Liver (tissue), 8 donors: ENCODE measurements at regions not wholly inside any gene's neighbourhood (a gene's known extent, or its start where the extent isn't known, plus 50 kb on each side); places are given as distances from the start of the nearest gene placed in this dataset.

Experiments used
- DNase-seq: peaks from one replicate; pipeline ENCODE4 v3.0.0-alpha.2; 2017; ENCODE audit warnings: low spot score
- H3K27ac ChIP-seq, 2 donors: one replicate each; pipeline ENCODE4 v1.7.0; 2013; ENCODE audit warnings: inconsistent platforms in 2 of 2, low read length in 2 of 2, control low read depth in 1 of 2, low read depth in 1 of 2, mild to moderate bottlenecking in 1 of 2
- H3K27me3 ChIP-seq, 4 donors: one replicate each; pipeline versions ENCODE4 v1.6.1 to v1.7.0; 2013; ENCODE audit warnings: low read length in 3 of 4, inconsistent platforms in 1 of 4, mild to moderate bottlenecking in 1 of 4, moderate library complexity in 1 of 4; ENCODE audit not compliant: control insufficient read depth in 4 of 4, insufficient read depth in 4 of 4
- H3K36me3 ChIP-seq, 4 donors: one replicate each; pipeline versions ENCODE4 v1.6.1 to v1.7.0; 2013; ENCODE audit warnings: low read length in 3 of 4, mild to moderate bottlenecking in 3 of 4, low read depth in 1 of 4, moderate library complexity in 1 of 4; ENCODE audit not compliant: control insufficient read depth in 4 of 4, insufficient read depth in 3 of 4
- H3K4me1 ChIP-seq, 4 donors: one replicate each; pipeline versions ENCODE4 v1.6.1 to v1.7.0; 2013; ENCODE audit warnings: low read length in 3 of 4, mild to moderate bottlenecking in 3 of 4, moderate library complexity in 1 of 4; ENCODE audit not compliant: control insufficient read depth in 4 of 4, insufficient read depth in 4 of 4
- H3K4me3 ChIP-seq, 3 donors: one replicate each; pipeline versions ENCODE4 v1.6.1 to v1.7.0; 2013; ENCODE audit warnings: low read length in 3 of 3, control low read depth in 1 of 3, low read depth in 1 of 3, mild to moderate bottlenecking in 1 of 3
- H3K9ac ChIP-seq, 2 donors: one replicate each; pipeline ENCODE4 v1.7.0; 2013; ENCODE audit warnings: low read length in 2 of 2, mild to moderate bottlenecking in 2 of 2, moderate library complexity in 2 of 2, control low read depth in 1 of 2, low read depth in 1 of 2
- H3K9me3 ChIP-seq, 4 donors: one replicate each; pipeline versions ENCODE4 v1.6.1 to v1.7.0; 2013; ENCODE audit warnings: low read length in 3 of 4; ENCODE audit not compliant: control insufficient read depth in 4 of 4
- EGR1 ChIP-seq, 2 donors: IDR thresholded peaks; 2 replicates each; pipeline ENCODE4 v1.6.1; 2016 to 2018; ENCODE audit warnings: antibody characterized with exemption in 2 of 2, low read depth in 2 of 2
- FOXA1 ChIP-seq: IDR thresholded peaks from 2 replicates; pipeline ENCODE4 v1.6.1; 2016; ENCODE audit warnings: antibody characterized with exemption
- FOXA2 ChIP-seq: IDR thresholded peaks from 2 replicates; pipeline ENCODE4 v1.6.1; 2016; ENCODE audit warnings: antibody characterized with exemption
- GABPA ChIP-seq, 2 donors: IDR thresholded peaks in 1 of 2; conservative IDR thresholded peaks in 1 of 2; 2 replicates each; pipeline ENCODE4 v1.6.1; 2016; ENCODE audit warnings: antibody characterized with exemption in 2 of 2, mild to moderate bottlenecking in 1 of 2, moderate library complexity in 1 of 2
- HNF4A ChIP-seq, 2 donors: conservative IDR thresholded peaks; 2 replicates each; pipeline ENCODE4 v1.6.1; 2016; ENCODE audit warnings: antibody characterized with exemption in 2 of 2, mild to moderate bottlenecking in 2 of 2
- HNF4G ChIP-seq: IDR thresholded peaks from 2 replicates; pipeline ENCODE4 v1.6.1; 2016; ENCODE audit warnings: antibody characterized with exemption
- JUND ChIP-seq, 2 donors: IDR thresholded peaks; 2 replicates each; pipeline ENCODE4 v1.6.1; 2016; ENCODE audit warnings: antibody characterized with exemption in 2 of 2
- NR2F2 ChIP-seq: IDR thresholded peaks from 2 replicates; pipeline ENCODE4 v1.6.1; 2016; ENCODE audit warnings: antibody characterized with exemption
- RAD21 ChIP-seq, 2 donors: IDR thresholded peaks; 2 replicates each; pipeline ENCODE4 v1.6.1; 2016; ENCODE audit warnings: antibody characterized with exemption in 2 of 2, mild to moderate bottlenecking in 2 of 2
- RXRA ChIP-seq, 2 donors: IDR thresholded peaks; 2 replicates each; pipeline ENCODE4 v1.6.1; 2017 to 2018; ENCODE audit warnings: antibody characterized with exemption in 2 of 2, mild to moderate bottlenecking in 1 of 2
- SP1 ChIP-seq: IDR thresholded peaks from 2 replicates; pipeline ENCODE4 v1.6.1; 2018; ENCODE audit warnings: antibody characterized with exemption, mild to moderate bottlenecking
- TAF1 ChIP-seq: conservative IDR thresholded peaks from 2 replicates; pipeline ENCODE4 v1.6.1; 2016; ENCODE audit warnings: antibody characterized with exemption, mild to moderate bottlenecking
- YY1 ChIP-seq: IDR thresholded peaks from 2 replicates; pipeline ENCODE4 v1.6.1; 2016; ENCODE audit warnings: antibody characterized with exemption, mild to moderate bottlenecking
- WGBS: extraction: QIAGEN DNeasy Blood & Tissue Kit; methylation state at CpG from one replicate; pipeline ENCODE4 v1.1.7; 2013; 5-methylcytosine and 5-hydroxymethylcytosine counted together
- TF ChIP-seq, protein P1 (sequence below): IDR thresholded peaks from 2 replicates; pipeline ENCODE4 v1.6.1; 2016; ENCODE audit warnings: antibody characterized with exemption
- TF ChIP-seq, protein P2 (sequence below): IDR thresholded peaks from 2 replicates; pipeline ENCODE4 v1.6.1; 2016; ENCODE audit warnings: antibody characterized with exemption, mild to moderate bottlenecking
- TF ChIP-seq, protein P3 (sequence below): IDR thresholded peaks from 2 replicates; pipeline ENCODE4 v1.6.1; 2016; ENCODE audit warnings: antibody characterized with exemption
- TF ChIP-seq, protein P4 (sequence below): fragments of 150-350 bp; IDR thresholded peaks from 2 replicates; pipeline ENCODE4 v1.5.1; 2017; ENCODE audit warnings: improper control_type of control experiment, low read depth, low read length; ENCODE audit not compliant: missing input control
- TF ChIP-seq, protein P5 (sequence below): IDR thresholded peaks from 2 replicates; pipeline ENCODE4 v1.6.1; 2016; ENCODE audit warnings: antibody characterized with exemption
- donor health status: healthy.
- donor health status: healthy.
- donor health status: healthy.
- donor health status: healthy.
- donor health status: healthy.

DNA sequence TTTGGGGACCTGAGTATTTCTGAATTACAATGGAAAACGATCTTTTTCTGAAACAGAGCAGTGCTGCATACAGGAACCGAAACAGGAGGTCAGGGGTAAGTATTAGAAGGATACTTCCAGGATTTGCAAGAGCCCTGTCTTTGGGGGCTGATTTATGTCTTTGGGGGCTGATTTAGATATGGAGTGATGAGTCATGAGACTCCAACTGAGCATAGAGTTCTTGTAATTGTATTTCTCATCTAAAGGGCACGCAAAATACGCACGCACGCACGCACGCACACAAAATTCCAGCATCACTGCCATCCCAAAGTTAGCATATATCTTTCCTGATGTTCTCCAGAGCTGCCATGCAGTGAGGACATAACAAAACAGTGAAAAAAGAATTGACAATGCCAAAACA, 414.8 kb upstream of the CCNH start:
- no peak overlapping the region for H3K4me3 ChIP-seq
- 84% methylated on average over 8 of the region's 8 CpGs for WGBS
- H3K4me1 ChIP-seq: peaks cover 0 to 7% (median 2%) of the 10 kb centered on the region in 4 donors
- no peaks in the 10 kb centered on the region for H3K27me3 ChIP-seq
- no peak overlapping the region for H3K9ac ChIP-seq
- no peak for DNase-seq
- H3K9me3 ChIP-seq: peaks cover 0 to 2% (median 0%) of the 10 kb centered on the region in 4 donors
- TF ChIP-seq HNF4A (conservative IDR thresholded peaks at IDR 0.05) (no peak), FOXA1 (no peak), EGR1 (IDR thresholded peaks at IDR 0.05; ENCODE audit: low read depth in 2 of 2) (no peak), SP1 (no peak), JUND (IDR thresholded peaks at IDR 0.05) (no peak), RAD21 (IDR thresholded peaks at IDR 0.05) (no peak), FOXA2 (no peak), NR2F2 (no peak), YY1 (no peak), RXRA (IDR thresholded peaks at IDR 0.05) (no peak), TAF1 (no peak), HNF4G (no peak), GABPA (IDR thresholded peaks at IDR 0.05 in 1 of 2, conservative IDR thresholded peaks at IDR 0.05 in 1 of 2) (no peak)
- TF ChIP-seq, protein P1, sequence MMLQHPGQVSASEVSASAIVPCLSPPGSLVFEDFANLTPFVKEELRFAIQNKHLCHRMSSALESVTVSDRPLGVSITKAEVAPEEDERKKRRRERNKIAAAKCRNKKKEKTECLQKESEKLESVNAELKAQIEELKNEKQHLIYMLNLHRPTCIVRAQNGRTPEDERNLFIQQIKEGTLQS: no peak
- TF ChIP-seq, protein P2, sequence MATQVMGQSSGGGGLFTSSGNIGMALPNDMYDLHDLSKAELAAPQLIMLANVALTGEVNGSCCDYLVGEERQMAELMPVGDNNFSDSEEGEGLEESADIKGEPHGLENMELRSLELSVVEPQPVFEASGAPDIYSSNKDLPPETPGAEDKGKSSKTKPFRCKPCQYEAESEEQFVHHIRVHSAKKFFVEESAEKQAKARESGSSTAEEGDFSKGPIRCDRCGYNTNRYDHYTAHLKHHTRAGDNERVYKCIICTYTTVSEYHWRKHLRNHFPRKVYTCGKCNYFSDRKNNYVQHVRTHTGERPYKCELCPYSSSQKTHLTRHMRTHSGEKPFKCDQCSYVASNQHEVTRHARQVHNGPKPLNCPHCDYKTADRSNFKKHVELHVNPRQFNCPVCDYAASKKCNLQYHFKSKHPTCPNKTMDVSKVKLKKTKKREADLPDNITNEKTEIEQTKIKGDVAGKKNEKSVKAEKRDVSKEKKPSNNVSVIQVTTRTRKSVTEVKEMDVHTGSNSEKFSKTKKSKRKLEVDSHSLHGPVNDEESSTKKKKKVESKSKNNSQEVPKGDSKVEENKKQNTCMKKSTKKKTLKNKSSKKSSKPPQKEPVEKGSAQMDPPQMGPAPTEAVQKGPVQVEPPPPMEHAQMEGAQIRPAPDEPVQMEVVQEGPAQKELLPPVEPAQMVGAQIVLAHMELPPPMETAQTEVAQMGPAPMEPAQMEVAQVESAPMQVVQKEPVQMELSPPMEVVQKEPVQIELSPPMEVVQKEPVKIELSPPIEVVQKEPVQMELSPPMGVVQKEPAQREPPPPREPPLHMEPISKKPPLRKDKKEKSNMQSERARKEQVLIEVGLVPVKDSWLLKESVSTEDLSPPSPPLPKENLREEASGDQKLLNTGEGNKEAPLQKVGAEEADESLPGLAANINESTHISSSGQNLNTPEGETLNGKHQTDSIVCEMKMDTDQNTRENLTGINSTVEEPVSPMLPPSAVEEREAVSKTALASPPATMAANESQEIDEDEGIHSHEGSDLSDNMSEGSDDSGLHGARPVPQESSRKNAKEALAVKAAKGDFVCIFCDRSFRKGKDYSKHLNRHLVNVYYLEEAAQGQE: no peak
- TF ChIP-seq, protein P3, sequence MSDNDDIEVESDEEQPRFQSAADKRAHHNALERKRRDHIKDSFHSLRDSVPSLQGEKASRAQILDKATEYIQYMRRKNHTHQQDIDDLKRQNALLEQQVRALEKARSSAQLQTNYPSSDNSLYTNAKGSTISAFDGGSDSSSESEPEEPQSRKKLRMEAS: no peak
- TF ChIP-seq, protein P4, sequence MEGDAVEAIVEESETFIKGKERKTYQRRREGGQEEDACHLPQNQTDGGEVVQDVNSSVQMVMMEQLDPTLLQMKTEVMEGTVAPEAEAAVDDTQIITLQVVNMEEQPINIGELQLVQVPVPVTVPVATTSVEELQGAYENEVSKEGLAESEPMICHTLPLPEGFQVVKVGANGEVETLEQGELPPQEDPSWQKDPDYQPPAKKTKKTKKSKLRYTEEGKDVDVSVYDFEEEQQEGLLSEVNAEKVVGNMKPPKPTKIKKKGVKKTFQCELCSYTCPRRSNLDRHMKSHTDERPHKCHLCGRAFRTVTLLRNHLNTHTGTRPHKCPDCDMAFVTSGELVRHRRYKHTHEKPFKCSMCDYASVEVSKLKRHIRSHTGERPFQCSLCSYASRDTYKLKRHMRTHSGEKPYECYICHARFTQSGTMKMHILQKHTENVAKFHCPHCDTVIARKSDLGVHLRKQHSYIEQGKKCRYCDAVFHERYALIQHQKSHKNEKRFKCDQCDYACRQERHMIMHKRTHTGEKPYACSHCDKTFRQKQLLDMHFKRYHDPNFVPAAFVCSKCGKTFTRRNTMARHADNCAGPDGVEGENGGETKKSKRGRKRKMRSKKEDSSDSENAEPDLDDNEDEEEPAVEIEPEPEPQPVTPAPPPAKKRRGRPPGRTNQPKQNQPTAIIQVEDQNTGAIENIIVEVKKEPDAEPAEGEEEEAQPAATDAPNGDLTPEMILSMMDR: no peak
- TF ChIP-seq, protein P5, sequence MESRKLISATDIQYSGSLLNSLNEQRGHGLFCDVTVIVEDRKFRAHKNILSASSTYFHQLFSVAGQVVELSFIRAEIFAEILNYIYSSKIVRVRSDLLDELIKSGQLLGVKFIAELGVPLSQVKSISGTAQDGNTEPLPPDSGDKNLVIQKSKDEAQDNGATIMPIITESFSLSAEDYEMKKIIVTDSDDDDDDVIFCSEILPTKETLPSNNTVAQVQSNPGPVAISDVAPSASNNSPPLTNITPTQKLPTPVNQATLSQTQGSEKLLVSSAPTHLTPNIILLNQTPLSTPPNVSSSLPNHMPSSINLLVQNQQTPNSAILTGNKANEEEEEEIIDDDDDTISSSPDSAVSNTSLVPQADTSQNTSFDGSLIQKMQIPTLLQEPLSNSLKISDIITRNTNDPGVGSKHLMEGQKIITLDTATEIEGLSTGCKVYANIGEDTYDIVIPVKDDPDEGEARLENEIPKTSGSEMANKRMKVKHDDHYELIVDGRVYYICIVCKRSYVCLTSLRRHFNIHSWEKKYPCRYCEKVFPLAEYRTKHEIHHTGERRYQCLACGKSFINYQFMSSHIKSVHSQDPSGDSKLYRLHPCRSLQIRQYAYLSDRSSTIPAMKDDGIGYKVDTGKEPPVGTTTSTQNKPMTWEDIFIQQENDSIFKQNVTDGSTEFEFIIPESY: no peak
- no peak overlapping the region for H3K27ac ChIP-seq
- no peaks in the 10 kb centered on the region for H3K36me3 ChIP-seq
